WTC11 (cell line): ENCODE measurements at regions not wholly inside any gene's neighbourhood (a gene's known extent, or its start where the extent isn't known, plus 50 kb on each side); places are given as distances from the start of the nearest gene placed in this dataset.

Experiments used
- CTCF ChIP-seq: fragments of 200-600 bp; IDR thresholded peaks from 2 replicates; pipeline ENCODE4 v1.8.0; 2022; ENCODE audit warnings: antibody characterized with exemption
- E2F4 ChIP-seq: sonication (generic); formaldehyde crosslinking; IDR thresholded peaks from 2 replicates; pipeline ENCODE4 v1.8.1; 2022; ENCODE audit warnings: low read depth, mild to moderate bottlenecking, moderate library complexity, missing genetic modification reagents, borderline replicate concordance
- NFYB ChIP-seq: sonication (generic); formaldehyde crosslinking; conservative IDR thresholded peaks from 2 replicates; pipeline ENCODE4 v1.8.0; 2022; ENCODE audit warnings: low read depth, missing genetic modification reagents

- TF ChIP-seq NFYB (CRISPR knock-in tag) (0 out of 2 replicates have a peak, but pooled peaks have one; percentile 18), CTCF (no peak), E2F4 (CRISPR knock-in tag) (no peak)
Measured at GRCh38 chr2:64251497-64252250, 107.5 kb upstream of the PELI1 start.
